ENCODE measurements at regions not wholly inside any gene's neighbourhood (a gene's known extent, or its start where the extent isn't known, plus 50 kb on each side); places are given as distances from the start of the nearest gene placed in this dataset.

GRCh38 chr4:26020881-26021280, 106.9 kb downstream of the SMIM20 start:
- DNase-seq: no peak

- DNase-seq: no peak
Measured at GRCh38 chr4:26021417-26022345, 107.7 kb downstream of the SMIM20 start.

GRCh38 chr4:26022346-26023202, 108.6 kb downstream of the SMIM20 start:
- DNase-seq: no peak

GRCh38 chr4:26023203-26023972, 109.4 kb downstream of the SMIM20 start:
- no peak for DNase-seq

GRCh38 chr4:26024079-26024478, 110.1 kb downstream of the SMIM20 start:
- DNase-seq: no peak

- no peak for DNase-seq
Measured at GRCh38 chr4:26028133-26028792, 114.2 kb downstream of the SMIM20 start.

- peak; percentile 62 for DNase-seq
Measured at GRCh38 chr4:26028793-26029567, 115.0 kb downstream of the SMIM20 start.

- no peak for DNase-seq
Measured at GRCh38 chr4:26029568-26030131, 115.6 kb downstream of the SMIM20 start.

GRCh38 chr4:26030260-26030667, 116.2 kb downstream of the SMIM20 start:
- DNase-seq: no peak

- no peak for DNase-seq
Measured at GRCh38 chr4:26030780-26031179, 116.8 kb downstream of the SMIM20 start.

GRCh38 chr4:26031704-26032103, 117.7 kb downstream of the SMIM20 start:
- DNase-seq: no peak

- DNase-seq: no peak
Measured at GRCh38 chr4:26032142-26032541, 118.1 kb downstream of the SMIM20 start.

- no peak for DNase-seq
Measured at GRCh38 chr4:26032630-26033317, 118.8 kb downstream of the SMIM20 start.

GRCh38 chr4:26033389-26033788, 119.4 kb downstream of the SMIM20 start:
- DNase-seq: no peak

- no peak for DNase-seq
Measured at GRCh38 chr4:26034849-26035248, 120.8 kb downstream of the SMIM20 start.

GRCh38 chr4:26035921-26036320, 121.9 kb downstream of the SMIM20 start:
- no peak for DNase-seq

GRCh38 chr4:26039639-26040359, 125.8 kb downstream of the SMIM20 start:
- DNase-seq: no peak

GRCh38 chr4:26044524-26044923, 130.5 kb downstream of the SMIM20 start:
- no peak for DNase-seq

- DNase-seq: no peak
Measured at GRCh38 chr4:26044983-26045382, 131.0 kb downstream of the SMIM20 start.
